ENCODE measurements at regions not wholly inside any gene's neighbourhood (a gene's known extent, or its start where the extent isn't known, plus 50 kb on each side); places are given as distances from the start of the nearest gene placed in this dataset.

DNA sequence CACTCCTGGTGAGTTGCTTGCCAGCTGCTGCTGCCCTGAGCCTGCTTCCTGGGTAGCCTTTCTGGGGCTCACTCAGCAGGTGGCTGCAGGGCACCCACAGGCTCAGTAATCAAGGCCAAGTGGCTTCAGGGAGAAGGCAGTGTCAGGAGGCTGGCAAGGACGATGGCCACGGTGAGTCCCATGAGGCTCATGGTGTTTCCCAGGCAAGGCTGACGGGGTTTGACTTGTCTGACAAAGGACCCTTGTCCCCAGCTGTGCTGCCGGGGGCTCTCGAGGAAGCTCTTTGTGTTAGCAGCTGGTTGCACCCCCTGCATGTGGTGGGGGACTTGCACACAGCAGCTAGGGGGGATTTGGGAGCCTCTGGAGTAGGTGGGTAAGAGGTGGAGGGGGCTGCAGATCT, 190.5 kb upstream of the C1orf174 start:
- Histone ChIP-seq H3K27ac (ENCODE audit: low read depth, low read length) (no peak overlapping the region), H3K9me3 (ENCODE audit: control insufficient read depth, insufficient read depth, low read length) (peaks cover 11% of the 10 kb centered on the region; the same call in 1 of the 2 replicates), H3K4me3 (ENCODE audit: low read length) (no peak overlapping the region), H3K4me1 (ENCODE audit: control insufficient read depth, low read length) (peaks cover 13% of the 10 kb centered on the region), H3K36me3 (ENCODE audit: control insufficient read depth, low read length) (no peaks in the 10 kb centered on the region), H4K20me1 (ENCODE audit: control insufficient read depth, insufficient read depth, low read depth, low read length) (no peaks in the 10 kb centered on the region), H3K9me2 (replicated peaks; ENCODE audit: control insufficient read depth, low read length) (no peaks in the 10 kb centered on the region), H3F3A (ENCODE audit: control insufficient read depth, insufficient read depth) (no peaks in the 10 kb centered on the region), H3K4me2 (ENCODE audit: low read length) (no peak overlapping the region), H3K27me3 (ENCODE audit: control insufficient read depth, low read length) (no peaks in the 10 kb centered on the region), H3K79me2 (ENCODE audit: control insufficient read depth, low read length) (no peaks in the 10 kb centered on the region)
- TF ChIP-seq EZH2phosphoT487 (IDR thresholded peaks at IDR 0.05; ENCODE audit: borderline replicate concordance, low read length) = no peak
- TF ChIP-seq, protein P1, sequence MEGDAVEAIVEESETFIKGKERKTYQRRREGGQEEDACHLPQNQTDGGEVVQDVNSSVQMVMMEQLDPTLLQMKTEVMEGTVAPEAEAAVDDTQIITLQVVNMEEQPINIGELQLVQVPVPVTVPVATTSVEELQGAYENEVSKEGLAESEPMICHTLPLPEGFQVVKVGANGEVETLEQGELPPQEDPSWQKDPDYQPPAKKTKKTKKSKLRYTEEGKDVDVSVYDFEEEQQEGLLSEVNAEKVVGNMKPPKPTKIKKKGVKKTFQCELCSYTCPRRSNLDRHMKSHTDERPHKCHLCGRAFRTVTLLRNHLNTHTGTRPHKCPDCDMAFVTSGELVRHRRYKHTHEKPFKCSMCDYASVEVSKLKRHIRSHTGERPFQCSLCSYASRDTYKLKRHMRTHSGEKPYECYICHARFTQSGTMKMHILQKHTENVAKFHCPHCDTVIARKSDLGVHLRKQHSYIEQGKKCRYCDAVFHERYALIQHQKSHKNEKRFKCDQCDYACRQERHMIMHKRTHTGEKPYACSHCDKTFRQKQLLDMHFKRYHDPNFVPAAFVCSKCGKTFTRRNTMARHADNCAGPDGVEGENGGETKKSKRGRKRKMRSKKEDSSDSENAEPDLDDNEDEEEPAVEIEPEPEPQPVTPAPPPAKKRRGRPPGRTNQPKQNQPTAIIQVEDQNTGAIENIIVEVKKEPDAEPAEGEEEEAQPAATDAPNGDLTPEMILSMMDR (IDR thresholded peaks at IDR 0.05; ENCODE audit: low read depth, low read length, poor library complexity, severe bottlenecking) = no peak

DNA sequence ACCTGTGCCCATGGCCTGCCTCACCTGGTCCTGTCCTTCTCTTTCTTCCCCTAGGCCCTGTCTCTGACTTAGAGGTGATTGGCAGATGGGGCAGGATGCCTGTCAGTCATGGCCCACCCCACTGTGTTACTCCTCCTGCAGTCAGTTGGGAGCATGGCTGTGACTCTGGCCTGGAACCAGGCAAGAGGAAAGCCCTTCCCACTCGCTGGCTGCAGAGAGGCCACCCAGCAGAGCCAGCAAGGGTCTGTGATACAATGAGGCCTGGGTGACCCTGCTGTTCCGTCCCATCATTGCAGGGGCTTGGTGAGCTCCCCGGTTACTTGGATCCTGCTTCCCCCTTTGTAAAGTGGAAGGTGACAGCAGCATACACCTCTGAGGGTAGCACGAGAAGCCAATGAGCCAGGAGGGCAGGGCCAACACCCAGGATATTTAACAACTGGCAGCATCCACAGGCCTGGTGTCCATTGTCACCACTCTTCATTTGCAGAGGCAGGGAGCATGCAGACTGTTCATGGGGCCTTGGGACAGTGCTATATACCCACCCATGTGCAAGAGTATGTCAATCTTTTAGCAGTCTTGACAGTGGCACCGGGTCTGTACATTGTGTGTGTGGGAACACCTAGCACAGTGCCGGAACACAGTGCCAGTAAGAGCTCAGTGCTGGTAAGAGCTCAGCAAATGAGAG, 191.0 kb upstream of the C1orf174 start:
- H3K4me1 ChIP-seq (ENCODE audit: control insufficient read depth, low read length) = peaks cover 12% of the 10 kb centered on the region
- H3K27me3 ChIP-seq (ENCODE audit: control insufficient read depth, low read length) = no peaks in the 10 kb centered on the region
- no peaks in the 10 kb centered on the region for H3K79me2 ChIP-seq (ENCODE audit: control insufficient read depth, low read length)
- no peaks in the 10 kb centered on the region for H3F3A ChIP-seq (ENCODE audit: control insufficient read depth, insufficient read depth)
- H3K36me3 ChIP-seq (ENCODE audit: control insufficient read depth, low read length) = no peaks in the 10 kb centered on the region
- TF ChIP-seq, protein P1 (IDR thresholded peaks at IDR 0.05; ENCODE audit: low read depth, low read length, poor library complexity, severe bottlenecking) = no peak
- TF ChIP-seq EZH2phosphoT487 (IDR thresholded peaks at IDR 0.05; ENCODE audit: borderline replicate concordance, low read length) = no peak
- no peak overlapping the region for H3K4me3 ChIP-seq (ENCODE audit: low read length)
- no peaks in the 10 kb centered on the region for H4K20me1 ChIP-seq (ENCODE audit: control insufficient read depth, insufficient read depth, low read depth, low read length)
- H3K9me2 ChIP-seq (replicated peaks; ENCODE audit: control insufficient read depth, low read length) = no peaks in the 10 kb centered on the region
- H3K4me2 ChIP-seq (ENCODE audit: low read length) = no peak overlapping the region
- H3K9me3 ChIP-seq (ENCODE audit: control insufficient read depth, insufficient read depth, low read length) = peaks cover 16% of the 10 kb centered on the region; the same call in 1 of the 2 replicates
- no peak overlapping the region for H3K27ac ChIP-seq (ENCODE audit: low read depth, low read length)

DNA sequence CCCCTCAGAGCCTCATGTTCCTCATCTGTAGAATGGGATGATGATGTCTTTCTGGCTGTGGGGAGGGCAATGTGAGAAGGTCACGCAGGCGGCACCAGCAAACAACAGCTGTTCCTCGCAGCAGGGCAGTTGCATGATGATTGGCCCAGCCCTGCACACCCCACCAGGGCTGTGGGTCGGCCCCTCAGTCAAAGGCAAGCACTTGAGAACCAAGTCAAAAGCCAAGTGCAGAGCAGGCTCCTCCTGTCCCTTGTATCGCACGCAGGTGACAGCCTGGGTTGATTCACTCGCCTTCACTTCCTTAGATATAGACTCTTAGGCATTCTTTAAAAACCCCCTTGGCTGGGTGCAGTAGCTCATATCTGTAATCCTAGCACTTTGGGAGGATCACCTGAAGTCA, 191.9 kb upstream of the C1orf174 start:
- Histone ChIP-seq H3K4me1 (ENCODE audit: control insufficient read depth, low read length) (peaks cover 9% of the 10 kb centered on the region), H3K9me3 (ENCODE audit: control insufficient read depth, insufficient read depth, low read length) (peaks cover 20% of the 10 kb centered on the region), H3K27ac (ENCODE audit: low read depth, low read length) (no peak overlapping the region), H3K4me2 (ENCODE audit: low read length) (no peak overlapping the region), H3K36me3 (ENCODE audit: control insufficient read depth, low read length) (no peaks in the 10 kb centered on the region), H3K79me2 (ENCODE audit: control insufficient read depth, low read length) (no peaks in the 10 kb centered on the region), H3K27me3 (ENCODE audit: control insufficient read depth, low read length) (no peaks in the 10 kb centered on the region), H4K20me1 (ENCODE audit: control insufficient read depth, insufficient read depth, low read depth, low read length) (no peaks in the 10 kb centered on the region), H3F3A (ENCODE audit: control insufficient read depth, insufficient read depth) (no peaks in the 10 kb centered on the region), H3K9me2 (replicated peaks; ENCODE audit: control insufficient read depth, low read length) (no peaks in the 10 kb centered on the region), H3K4me3 (ENCODE audit: low read length) (no peak overlapping the region)
- TF ChIP-seq, protein P1 (IDR thresholded peaks at IDR 0.05; ENCODE audit: low read depth, low read length, poor library complexity, severe bottlenecking) = no peak
- TF ChIP-seq EZH2phosphoT487 (IDR thresholded peaks at IDR 0.05; ENCODE audit: borderline replicate concordance, low read length) = no peak

All from DOHH2 (cell line).